ENCODE measurements at regions not wholly inside any gene's neighbourhood (a gene's known extent, or its start where the extent isn't known, plus 50 kb on each side); places are given as distances from the start of the nearest gene placed in this dataset.

GRCh38 chr12:73361156-73361863, 1089.1 kb downstream of the TRHDE start:
- no peak for DNase-seq

- DNase-seq = no peak
Observed at GRCh38 chr12:73361864-73362230, 1089.7 kb downstream of the TRHDE start.

GRCh38 chr12:73362666-73363065, 1090.5 kb downstream of the TRHDE start:
- DNase-seq = no peak

- no peak for DNase-seq
Observed at GRCh38 chr12:73372856-73373255, 1100.7 kb downstream of the TRHDE start.

- no peak for DNase-seq
Observed at GRCh38 chr12:73374360-73374759, 1102.2 kb downstream of the TRHDE start.

- no peak for DNase-seq
Observed at GRCh38 chr12:73383584-73384222, 1111.5 kb downstream of the TRHDE start.

- DNase-seq = no peak
Observed at GRCh38 chr12:73384592-73384991, 1112.4 kb downstream of the TRHDE start.

- no peak for DNase-seq
Observed at GRCh38 chr12:73390261-73390660, 1118.1 kb downstream of the TRHDE start.

GRCh38 chr12:73413051-73413450, 1124.6 kb upstream of the ATXN7L3B start:
- no peak for DNase-seq

- DNase-seq = no peak
Observed at GRCh38 chr12:73413974-73414373, 1123.7 kb upstream of the ATXN7L3B start.

GRCh38 chr12:73414926-73415325, 1122.7 kb upstream of the ATXN7L3B start:
- no peak for DNase-seq

- no peak for DNase-seq
Observed at GRCh38 chr12:73418541-73418940, 1119.1 kb upstream of the ATXN7L3B start.

- DNase-seq = no peak
Observed at GRCh38 chr12:73421832-73422231, 1115.8 kb upstream of the ATXN7L3B start.

GRCh38 chr12:73424484-73424883, 1113.2 kb upstream of the ATXN7L3B start:
- DNase-seq = no peak

GRCh38 chr12:73445658-73446324, 1091.8 kb upstream of the ATXN7L3B start:
- no peak for DNase-seq

GRCh38 chr12:73452672-73453469, 1084.8 kb upstream of the ATXN7L3B start:
- DNase-seq = no peak

GRCh38 chr12:73460212-73460611, 1077.4 kb upstream of the ATXN7L3B start:
- DNase-seq = no peak

GRCh38 chr12:73465106-73465505, 1072.5 kb upstream of the ATXN7L3B start:
- no peak for DNase-seq

- DNase-seq = no peak
Observed at GRCh38 chr12:73486256-73486655, 1051.4 kb upstream of the ATXN7L3B start.

GRCh38 chr12:73506611-73507010, 1031.0 kb upstream of the ATXN7L3B start:
- DNase-seq = no peak

GRCh38 chr12:73514672-73515071, 1023.0 kb upstream of the ATXN7L3B start:
- no peak for DNase-seq

- no peak for DNase-seq
Observed at GRCh38 chr12:73517859-73518258, 1019.8 kb upstream of the ATXN7L3B start.

- no peak for DNase-seq
Observed at GRCh38 chr12:73529231-73529630, 1008.4 kb upstream of the ATXN7L3B start.

All from inflammatory macrophage (primary cell).